Mucosa of gallbladder (tissue), 1 donor: ENCODE measurements at regions not wholly inside any gene's neighbourhood (a gene's known extent, or its start where the extent isn't known, plus 50 kb on each side); places are given as distances from the start of the nearest gene placed in this dataset.

ENCODE experiments used
- DNase-seq: peaks from one replicate; pipeline ENCODE4 v3.0.0-alpha.2; 2020; ENCODE audit warnings: low spot score
- donor health status: DM: no; HTN: no; CAD: no.

GRCh38 chr9:118510711-118511110, 806.5 kb downstream of the TLR4 start:
- DNase-seq: no peak

GRCh38 chr9:118515947-118516346, 811.7 kb downstream of the TLR4 start:
- DNase-seq: no peak

GRCh38 chr9:118521261-118521660, 817.1 kb downstream of the TLR4 start:
- no peak for DNase-seq

GRCh38 chr9:118522093-118523028, 818.2 kb downstream of the TLR4 start:
- no peak for DNase-seq

- DNase-seq: no peak
Observed at GRCh38 chr9:118527261-118527660, 823.1 kb downstream of the TLR4 start.

- no peak for DNase-seq
Observed at GRCh38 chr9:118529210-118529609, 825.0 kb downstream of the TLR4 start.

- no peak for DNase-seq
Observed at GRCh38 chr9:118529624-118530214, 825.5 kb downstream of the TLR4 start.

- DNase-seq: no peak
Observed at GRCh38 chr9:118532592-118532991, 828.4 kb downstream of the TLR4 start.

- no peak for DNase-seq
Observed at GRCh38 chr9:118533101-118533500, 828.9 kb downstream of the TLR4 start.

- no peak for DNase-seq
Observed at GRCh38 chr9:118533850-118534249, 829.6 kb downstream of the TLR4 start.

GRCh38 chr9:118536153-118536552, 832.0 kb downstream of the TLR4 start:
- no peak for DNase-seq

- no peak for DNase-seq
Observed at GRCh38 chr9:118538959-118539358, 830.3 kb downstream of the BRINP1 start.

- no peak for DNase-seq
Observed at GRCh38 chr9:118553465-118553864, 815.8 kb downstream of the BRINP1 start.

GRCh38 chr9:118554987-118555386, 814.2 kb downstream of the BRINP1 start:
- no peak for DNase-seq

GRCh38 chr9:118558026-118558425, 811.2 kb downstream of the BRINP1 start:
- DNase-seq: no peak

- DNase-seq: no peak
Observed at GRCh38 chr9:118558891-118559290, 810.3 kb downstream of the BRINP1 start.

GRCh38 chr9:118561051-118561450, 808.2 kb downstream of the BRINP1 start:
- no peak for DNase-seq

GRCh38 chr9:118563677-118564076, 805.6 kb downstream of the BRINP1 start:
- no peak for DNase-seq

GRCh38 chr9:118567861-118568260, 801.4 kb downstream of the BRINP1 start:
- no peak for DNase-seq

- DNase-seq: no peak
Observed at GRCh38 chr9:118568704-118569103, 800.5 kb downstream of the BRINP1 start.

GRCh38 chr9:118569148-118569547, 800.1 kb downstream of the BRINP1 start:
- no peak for DNase-seq

GRCh38 chr9:118570066-118570465, 799.2 kb downstream of the BRINP1 start:
- DNase-seq: no peak

- no peak for DNase-seq
Observed at GRCh38 chr9:118575341-118576070, 793.7 kb downstream of the BRINP1 start.
